ENCODE measurements at regions not wholly inside any gene's neighbourhood (a gene's known extent, or its start where the extent isn't known, plus 50 kb on each side); places are given as distances from the start of the nearest gene placed in this dataset.

- CTCF ChIA-PET = no interaction called here
- H3F3A ChIP-seq (ENCODE audit: insufficient read depth, low read depth) = no peaks in the 10 kb centered on the region
Observed at GRCh38 chr16:23013484-23013883, 135.8 kb downstream of the USP31 start.

GRCh38 chr16:23009075-23009474, 140.2 kb downstream of the USP31 start:
- no peaks in the 10 kb centered on the region for H4K20me1 ChIP-seq (ENCODE audit: insufficient read depth)
- no peaks in the 10 kb centered on the region for H3K79me2 ChIP-seq (ENCODE audit: low read depth)
- H3K36me3 ChIP-seq (ENCODE audit: low read depth) = no peaks in the 10 kb centered on the region
- no peak overlapping the region for H3K4me3 ChIP-seq
- no peak overlapping the region for H3K27ac ChIP-seq
- no peak for TF ChIP-seq CTCF (conservative IDR thresholded peaks at IDR 0.05)
- no peak for TF ChIP-seq EZH2 (IDR thresholded peaks at IDR 0.05; ENCODE audit: low read depth)
- H3F3A ChIP-seq (ENCODE audit: insufficient read depth, low read depth) = no peaks in the 10 kb centered on the region
- H2AFZ ChIP-seq = no peak overlapping the region
- intact Hi-C loops (cut with micrococcal nuclease; ENCODE audit: unreplicated experiment) = no loop called here
- no peaks in the 10 kb centered on the region for H3K9me2 ChIP-seq (ENCODE audit: insufficient read depth)
- POLR2A ChIA-PET (ENCODE audit: unreplicated experiment) = no interaction called here
- CTCF ChIA-PET = no interaction called here
- H3K4me1 ChIP-seq (replicated peaks; ENCODE audit: insufficient read depth) = no peaks in the 10 kb centered on the region
- BruUV-seq (replicated peaks) = no TSS peak
- H3K9me3 ChIP-seq (ENCODE audit: insufficient read depth, low read depth) = no peaks in the 10 kb centered on the region
- H3K4me2 ChIP-seq = no peak overlapping the region
- H3K27me3 ChIP-seq (ENCODE audit: insufficient read depth, low read depth) = peaks cover 58% of the 10 kb centered on the region
- no peak for DNase-seq

More at GRCh38 chr16:23013484-23013883, 135.8 kb downstream of the USP31 start:
- Histone ChIP-seq H3K4me1 (replicated peaks; ENCODE audit: insufficient read depth) (no peaks in the 10 kb centered on the region), H4K20me1 (ENCODE audit: insufficient read depth) (no peaks in the 10 kb centered on the region), H3K36me3 (ENCODE audit: low read depth) (no peaks in the 10 kb centered on the region), H3K9me3 (ENCODE audit: insufficient read depth, low read depth) (no peaks in the 10 kb centered on the region), H3K9me2 (ENCODE audit: insufficient read depth) (no peaks in the 10 kb centered on the region), H3K27me3 (ENCODE audit: insufficient read depth, low read depth) (peaks cover 59% of the 10 kb centered on the region), H3K79me2 (ENCODE audit: low read depth) (no peaks in the 10 kb centered on the region), H3K4me2 (no peak overlapping the region), H3K4me3 (no peak overlapping the region), H3K27ac (no peak overlapping the region), H2AFZ (no peak overlapping the region)
- DNase-seq = no peak
- no TSS peak for BruUV-seq (replicated peaks)
- POLR2A ChIA-PET (ENCODE audit: unreplicated experiment) = no interaction called here
- TF ChIP-seq CTCF (conservative IDR thresholded peaks at IDR 0.05) (no peak; the same call in 1 of the 2 replicates), EZH2 (IDR thresholded peaks at IDR 0.05; ENCODE audit: low read depth) (no peak)
- intact Hi-C loops (cut with micrococcal nuclease; ENCODE audit: unreplicated experiment) = no loop called here

GRCh38 chr16:23008041-23008440, 141.2 kb downstream of the USP31 start:
- no peak overlapping the region for H3K4me3 ChIP-seq
- DNase-seq = no peak
- ChIA-PET POLR2A (ENCODE audit: unreplicated experiment) (no interaction called here), CTCF (no interaction called here)
- H3K4me2 ChIP-seq = no peak overlapping the region
- intact Hi-C loops (cut with micrococcal nuclease; ENCODE audit: unreplicated experiment) = no loop called here
- no TSS peak for BruUV-seq (replicated peaks)
- H3K27me3 ChIP-seq (ENCODE audit: insufficient read depth, low read depth) = peaks cover 61% of the 10 kb centered on the region
- H3K9me2 ChIP-seq (ENCODE audit: insufficient read depth) = no peaks in the 10 kb centered on the region
- no peaks in the 10 kb centered on the region for H4K20me1 ChIP-seq (ENCODE audit: insufficient read depth)
- no peaks in the 10 kb centered on the region for H3F3A ChIP-seq (ENCODE audit: insufficient read depth, low read depth)
- H2AFZ ChIP-seq = no peak overlapping the region
- H3K79me2 ChIP-seq (ENCODE audit: low read depth) = no peaks in the 10 kb centered on the region
- TF ChIP-seq CTCF (conservative IDR thresholded peaks at IDR 0.05) (no peak), EZH2 (IDR thresholded peaks at IDR 0.05; ENCODE audit: low read depth) (no peak)
- no peaks in the 10 kb centered on the region for H3K36me3 ChIP-seq (ENCODE audit: low read depth)
- H3K27ac ChIP-seq = no peak overlapping the region
- no peaks in the 10 kb centered on the region for H3K9me3 ChIP-seq (ENCODE audit: insufficient read depth, low read depth)
- no peaks in the 10 kb centered on the region for H3K4me1 ChIP-seq (replicated peaks; ENCODE audit: insufficient read depth)
